Suppressor macrophage (primary cell): ENCODE measurements at regions not wholly inside any gene's neighbourhood (a gene's known extent, or its start where the extent isn't known, plus 50 kb on each side); places are given as distances from the start of the nearest gene placed in this dataset.

Experiments used
- DNase-seq, 4 experiments: peaks; one replicate each; pipeline ENCODE4 v3.0.0-alpha.2; 2020 to 2022

DNA sequence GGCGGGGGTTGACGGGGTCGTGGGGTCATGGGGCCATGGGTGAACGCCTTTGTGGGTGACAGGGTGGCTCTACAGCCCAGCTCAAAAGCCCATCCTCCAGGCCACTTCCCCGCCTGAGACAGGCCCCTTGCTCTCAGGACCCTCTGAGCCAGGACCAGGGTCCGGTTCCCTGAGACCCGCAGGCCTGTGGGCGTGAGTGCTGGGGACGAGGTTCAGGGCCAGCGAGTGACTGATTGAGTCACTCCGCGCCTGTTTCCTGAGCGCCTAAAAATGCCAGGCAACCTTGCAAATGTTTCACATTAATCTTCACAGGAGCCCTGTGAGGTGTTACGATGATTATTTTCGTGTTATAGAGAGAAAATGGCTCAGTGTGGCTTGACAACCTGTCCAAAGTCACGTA is 97.8 kb downstream of the ZNF674 start:
- DNase-seq, result peak in 1 of 4 experiments; percentile 37

GRCh38 chrX:46446727-46447378 is 98.4 kb downstream of the ZNF674 start:
- peak; percentile 91 to 95 (median 94) for DNase-seq

- DNase-seq, result peak; percentile 61 to 80 (median 72)
Observed at GRCh38 chrX:46444011-46444410, 101.2 kb downstream of the ZNF674 start.

DNA sequence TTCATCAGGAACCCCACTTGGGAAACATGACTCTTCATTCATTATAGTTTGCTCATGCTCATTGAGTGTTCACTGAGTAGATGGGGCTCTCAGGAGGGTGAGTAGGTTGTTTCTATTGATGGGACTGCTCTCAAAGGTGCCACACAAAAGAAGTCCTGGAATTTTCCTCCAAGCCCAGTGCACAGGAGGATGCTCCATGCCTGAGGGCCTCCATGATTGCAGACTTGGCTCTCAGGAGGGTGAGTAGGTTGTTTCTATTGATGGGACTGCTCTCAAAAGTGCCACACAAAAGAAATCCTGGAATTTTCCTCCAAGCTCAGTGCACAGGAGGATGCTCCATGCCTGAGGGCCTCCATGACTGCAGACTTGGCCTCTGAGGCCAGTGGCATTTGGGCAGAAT is 108.5 kb downstream of the ZNF674 start:
- no peak for DNase-seq

GRCh38 chrX:46433892-46434291 is 111.3 kb downstream of the ZNF674 start:
- no peak for DNase-seq

- DNase-seq, result peak; percentile 63 to 83 (median 72)
Observed at GRCh38 chrX:46408553-46409407, 136.4 kb downstream of the ZNF674 start.

DNA sequence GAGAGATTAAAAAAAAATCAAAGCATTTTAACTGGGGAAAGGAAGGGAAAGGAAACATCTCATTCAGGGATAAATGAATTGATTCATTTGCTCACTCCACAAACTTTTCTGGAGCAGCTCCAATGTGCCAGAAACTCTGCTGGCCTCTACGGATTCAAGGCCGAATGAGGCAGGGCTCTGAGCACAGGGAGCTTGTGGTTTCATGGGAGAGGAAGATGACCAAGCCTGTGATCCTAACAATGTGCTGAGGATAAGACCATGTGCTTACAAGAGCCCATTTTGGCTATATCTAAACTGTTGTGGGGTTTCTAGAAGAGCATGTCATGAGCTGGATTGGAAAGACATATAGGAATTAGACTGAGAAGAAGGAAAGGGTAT is 137.5 kb downstream of the ZNF674 start:
- DNase-seq, result peak in 1 of 4 experiments; percentile 1

DNA sequence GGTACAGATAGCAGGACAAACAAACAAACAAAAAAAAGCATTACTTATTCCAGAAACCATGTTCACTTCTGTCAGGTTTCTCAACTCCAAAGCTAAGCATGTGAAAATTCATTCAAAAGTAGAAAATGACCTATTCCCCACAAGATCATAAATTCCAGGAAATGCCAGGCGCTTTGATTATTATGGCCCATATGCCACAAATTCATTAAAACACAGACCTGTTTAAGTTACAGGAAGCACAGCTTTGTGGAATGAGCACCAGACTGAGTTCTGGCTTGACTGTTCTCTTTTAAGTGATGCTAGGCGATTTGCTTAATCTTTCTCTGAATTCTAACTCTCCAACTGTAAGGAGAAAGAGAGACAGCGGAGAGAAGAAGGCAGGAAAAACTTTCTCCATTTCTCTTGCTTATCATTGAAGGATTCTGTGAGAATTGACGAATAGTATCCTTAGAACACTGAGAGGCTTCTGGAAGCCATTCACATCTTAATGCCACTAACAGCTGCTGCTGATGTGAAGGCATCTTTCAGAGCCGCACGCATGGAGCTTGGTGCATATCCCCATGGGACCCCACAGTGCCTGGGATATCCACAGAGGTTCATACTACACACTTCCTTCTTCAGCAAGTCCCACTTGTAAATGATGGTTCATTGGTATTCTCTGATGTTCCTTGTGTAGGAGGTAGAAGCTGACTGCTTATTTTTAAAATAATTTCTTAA is 138.0 kb downstream of the ZNF674 start:
- DNase-seq, result peak in 1 of 4 experiments; percentile 2

DNA sequence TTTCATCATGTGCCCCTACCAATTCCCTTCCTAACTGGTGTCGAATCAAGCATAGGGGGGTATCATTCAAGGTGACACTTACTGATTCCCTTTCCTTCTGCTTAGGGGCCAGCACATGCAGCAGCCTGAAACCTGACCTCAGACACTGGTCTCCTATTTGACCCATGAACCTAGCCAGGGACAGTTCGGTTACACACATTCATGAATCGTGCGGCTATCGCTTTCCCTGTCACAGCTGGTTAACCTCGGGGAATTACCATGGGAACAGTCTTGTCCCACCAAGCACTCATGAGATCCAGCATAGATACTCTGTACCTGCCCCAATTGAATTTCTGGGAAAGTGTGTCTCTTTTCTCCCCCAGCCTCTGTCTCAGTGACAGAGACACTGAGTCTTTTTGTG is 140.4 kb downstream of the ZNF674 start:
- no peak for DNase-seq

- DNase-seq, result no peak
Observed at GRCh38 chrX:46400530-46401443, 144.4 kb downstream of the ZNF674 start.

- no peak for DNase-seq
Observed at GRCh38 chrX:46398874-46399273, 146.3 kb downstream of the ZNF674 start.

- no peak for DNase-seq
Observed at GRCh38 chrX:46398126-46398525, 147.1 kb downstream of the ZNF674 start.

DNA sequence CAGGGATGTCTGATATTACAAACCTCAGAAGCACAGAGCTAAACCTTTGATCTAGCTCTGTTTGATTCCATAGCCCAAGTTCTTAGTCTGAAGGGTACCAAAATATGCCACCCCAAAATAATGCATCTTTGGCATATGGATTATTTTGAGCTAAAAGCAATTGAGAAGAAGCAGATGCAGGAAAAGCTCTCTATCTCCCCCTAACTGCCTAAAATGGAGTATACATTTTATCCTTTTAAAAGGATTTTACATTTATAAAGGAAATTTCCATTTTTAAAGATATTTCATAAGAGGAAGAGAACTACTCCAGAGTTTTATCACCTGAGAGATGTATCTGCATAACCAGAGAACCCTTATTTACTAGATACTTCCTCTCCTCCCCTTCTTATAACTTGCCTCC is 158.7 kb downstream of the ZNF674 start:
- DNase-seq, result no peak

GRCh38 chrX:46383006-46383405 is 162.2 kb downstream of the ZNF674 start:
- DNase-seq, result no peak

GRCh38 chrX:46382595-46382994 is 162.6 kb downstream of the ZNF674 start:
- DNase-seq, result peak in 1 of 4 experiments; percentile 6

DNA sequence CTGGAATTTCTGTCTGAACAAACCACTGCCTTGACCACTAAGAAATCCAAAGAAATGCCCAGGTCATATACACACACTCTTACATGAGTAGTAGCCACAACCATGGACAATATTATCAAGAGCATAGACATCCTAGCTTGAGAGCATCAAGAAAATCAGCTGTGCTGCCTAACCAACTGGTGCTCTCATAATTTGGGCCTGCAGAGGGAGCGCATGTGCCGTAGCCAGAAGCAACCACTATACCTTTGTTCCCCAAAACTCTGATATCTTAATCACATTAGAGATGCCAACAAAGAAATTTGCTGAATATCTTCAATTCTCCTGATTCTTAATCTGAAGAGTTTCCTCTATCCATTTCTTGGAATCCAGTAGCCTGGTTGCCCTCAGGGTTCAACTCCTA is 163.6 kb downstream of the ZNF674 start:
- peak; percentile 27 to 66 (median 54) for DNase-seq

GRCh38 chrX:46380148-46380752 is 165.0 kb downstream of the ZNF674 start:
- peak; percentile 21 to 48 (median 28) for DNase-seq

- peak; percentile 28 to 43 (median 40) for DNase-seq
Observed at GRCh38 chrX:46376246-46376885, 168.9 kb downstream of the ZNF674 start.

DNA sequence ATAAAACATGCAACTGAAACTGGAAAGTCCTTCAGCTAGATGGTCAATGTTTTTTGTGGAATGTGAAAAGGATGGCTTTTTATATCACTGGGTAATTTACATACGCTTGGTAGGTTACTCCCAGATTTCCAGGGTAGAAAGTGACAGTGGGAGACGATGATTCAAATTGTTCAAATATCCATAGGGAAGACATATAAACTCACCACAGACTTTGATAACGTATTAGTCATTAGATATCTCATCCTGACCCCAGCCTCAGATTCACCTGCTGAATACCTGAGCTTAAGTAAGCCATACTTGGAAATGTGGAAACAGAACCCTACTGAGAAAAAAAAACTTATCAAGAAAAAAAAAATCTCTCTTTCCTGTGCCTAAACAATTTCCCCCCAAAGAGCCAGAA is 169.4 kb downstream of the ZNF674 start:
- DNase-seq, result no peak

DNA sequence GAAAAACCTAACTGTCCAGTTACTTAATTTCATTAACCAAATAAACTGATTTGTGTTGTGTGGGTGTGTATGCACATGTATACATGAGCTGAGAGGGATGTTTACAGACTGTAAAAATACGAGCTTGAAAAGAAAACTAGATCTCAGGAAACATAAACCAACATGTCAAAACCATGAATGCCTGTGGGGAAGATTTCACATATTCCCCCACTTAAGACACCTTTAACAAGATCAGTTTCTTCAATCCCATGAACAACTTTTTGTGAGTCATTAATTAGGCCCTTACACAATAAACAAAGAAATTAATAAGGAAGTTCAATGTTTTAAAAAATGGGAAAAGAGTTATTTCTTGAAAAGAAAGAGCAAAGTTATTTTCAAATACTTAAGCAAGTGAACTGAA is 170.8 kb downstream of the ZNF674 start:
- DNase-seq, result peak in 1 of 4 experiments; percentile 4

DNA sequence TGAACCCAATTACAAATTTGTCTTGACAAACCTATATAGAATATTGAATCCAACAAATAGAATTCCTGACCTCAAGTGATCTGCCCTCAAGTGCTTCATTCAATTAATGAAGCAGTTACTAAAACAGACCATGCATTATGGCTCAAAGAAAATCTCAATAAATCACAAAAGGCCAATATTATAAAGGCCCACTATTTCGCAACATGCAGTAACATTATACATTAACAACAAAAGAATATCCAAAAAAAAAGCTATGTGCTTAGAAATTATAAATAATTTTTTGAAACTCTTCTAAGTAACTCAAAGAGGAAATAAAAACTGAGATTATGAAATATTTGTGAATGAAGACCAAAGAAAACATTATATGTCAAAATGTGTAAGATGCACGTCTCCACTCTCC is 177.7 kb downstream of the ZNF674 start:
- DNase-seq, result no peak
